Heart left ventricle (tissue), 16 donors: ENCODE measurements at regions not wholly inside any gene's neighbourhood (a gene's known extent, or its start where the extent isn't known, plus 50 kb on each side); places are given as distances from the start of the nearest gene placed in this dataset.

Experiments used
- ATAC-seq, 4 donors: fragments of 200-7000 bp; cut with Tn5 transposase; one replicate each; pipeline ENCODE4 v1.9.1; 2020 to 2022; ENCODE audit warnings: moderate library complexity in 4 of 4, mild to moderate bottlenecking in 3 of 4, moderate number of reproducible peaks in 1 of 4
- DNase-seq, 5 donors: peaks; one replicate each; pipeline ENCODE4 v3.0.0-alpha.2; 2020
- H3K27ac ChIP-seq, 12 donors: fragments of 200-600 bp; sonication (generic) in 4 of 12; one replicate each; pipeline versions ENCODE4 v1.5.0 to v1.8.0; 2016 to 2022; ENCODE audit warnings: mild to moderate bottlenecking in 2 of 12
- H3K27me3 ChIP-seq, 9 donors: fragments of 200-600 bp; sonication (generic) in 2 of 9; one replicate each; pipeline versions ENCODE4 v1.5.1 to v1.8.0; 2016 to 2022; ENCODE audit warnings: mild to moderate bottlenecking in 3 of 9
- H3K36me3 ChIP-seq, 9 donors: fragments of 200-600 bp; sonication (generic) in 2 of 9; one replicate each; pipeline versions ENCODE4 v1.5.0 to v1.8.0; 2018 to 2022; ENCODE audit warnings: mild to moderate bottlenecking in 2 of 9
- H3K4me1 ChIP-seq, 12 donors: fragments of 200-600 bp; sonication (generic) in 4 of 12; one replicate each; pipeline versions ENCODE4 v1.5.0 to v1.8.0; 2016 to 2022; ENCODE audit warnings: mild to moderate bottlenecking in 3 of 12
- H3K4me3 ChIP-seq, 12 donors: fragments of 200-600 bp; sonication (generic) in 4 of 12; one replicate each; pipeline versions ENCODE4 v1.5.0 to v1.8.0; 2017 to 2022; ENCODE audit warnings: mild to moderate bottlenecking in 9 of 12, moderate library complexity in 4 of 12
- H3K9me3 ChIP-seq, 12 donors: fragments of 200-600 bp; sonication (generic) in 4 of 12; one replicate each; pipeline versions ENCODE4 v1.5.0 to v1.8.0; 2016 to 2022; ENCODE audit warnings: mild to moderate bottlenecking in 1 of 12
- CTCF ChIP-seq, 12 donors: fragments of 200-600 bp; sonication (generic) in 4 of 12; IDR thresholded peaks; one replicate each; pipeline versions ENCODE4 v1.5.0 to v1.8.0; 2018 to 2022; ENCODE audit warnings: antibody characterized with exemption in 12 of 12, mild to moderate bottlenecking in 5 of 12
- POLR2A ChIP-seq, 2 donors: fragments of 450-650 bp; IDR thresholded peaks; one replicate each; pipeline ENCODE4 v1.6.1; 2017; ENCODE audit warnings: antibody characterized with exemption in 2 of 2, mild to moderate bottlenecking in 2 of 2, moderate library complexity in 2 of 2
- WGBS, 4 donors: extraction: QIAGEN DNeasy Blood & Tissue Kit in 2 of 4; methylation state at CpG; one replicate each; pipeline versions ENCODE4 v1.1.5 to v1.1.7; 2013 to 2018; 5-methylcytosine and 5-hydroxymethylcytosine counted together
- intact Hi-C, 10 donors: fragments of 100-400 bp; cut with DNase I; formaldehyde crosslinking; loops; one replicate each; pipeline versions ENCODE4 v1.11.1 to v1.14.2; 2022
- donor health status: ischemic (EF 13 %, LVEDD 7.1; RV severe dilation, severe dysfunction).
- donor health status: healthy with polysubstance abuse.
- donor health status: DM: no; HTN: yes; CAD: no.
- donor health status: DM: no; HTN: no; CAD: no.
- donor health status: ischemic (EF 25% LVEDD 6.9; RV normal size, moderate dysfunction).
- donor health status: ischemic (EF 25% LVEDD 5.7; RV mildly dilated, moderate dysfunction).
- donor health status: healthy.
- donor health status: DM: yes; HTN: yes; CAD: no.
- donor health status: ischemic (EF 35%, LVEDD 5.7; RV mildly dilated, moderate dysfunction).
- donor health status: nonischemic (EF 11% LVEDD 7.7; RV severe dilation, severe dysfunction).
- donor health status: DM: yes; HTN: yes; CAD: no.
- donor health status: PGD.
- donor health status: ischemic (EF 29% LVEDD 5.4; RV normal size, mild dysfunction).
- donor health status: nonischemic (EF 23%, LVEDD 6.1; RV moderate dilation, normal function).

- Histone ChIP-seq H3K27me3 (no peaks in the 10 kb centered on the region), H3K9me3 (no peaks in the 10 kb centered on the region), H3K36me3 (no peaks in the 10 kb centered on the region), H3K4me3 (no peak overlapping the region), H3K27ac (no peak overlapping the region), H3K4me1 (no peaks in the 10 kb centered on the region)
- TF ChIP-seq CTCF (IDR thresholded peaks at IDR 0.05) (no peak), POLR2A (IDR thresholded peaks at IDR 0.05) (no peak)
- intact Hi-C loops, result no loop called here
- ATAC-seq (no peak), DNase-seq (no peak)
- WGBS, 4 donors, result 87 to 95% (median 90%) methylated on average over 2 of the region's 2 CpGs
These were observed 81.4 kb downstream of the GAS1 start for GRCh38 chr9:86865952-86866351.

DNA sequence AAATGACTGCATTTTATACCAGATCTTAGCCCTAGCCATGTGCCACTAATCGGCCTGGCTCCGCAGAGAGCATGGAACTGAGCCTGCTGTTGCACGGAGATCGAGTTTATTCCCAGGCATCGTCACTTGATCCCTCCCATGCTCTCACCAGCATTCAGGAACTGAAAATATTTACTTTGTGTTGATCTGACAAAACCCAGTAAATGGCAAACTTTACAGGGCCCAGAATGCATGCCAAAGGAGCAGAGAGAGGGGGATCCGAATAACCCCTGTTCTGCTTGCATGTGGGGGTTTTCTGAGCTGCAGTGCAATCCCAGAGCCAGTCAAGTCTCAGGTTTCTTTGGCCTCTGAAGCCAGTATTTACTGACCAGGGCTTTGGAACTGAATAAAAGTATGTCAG, 87.3 kb downstream of the GAS1 start:
- TF ChIP-seq CTCF (IDR thresholded peaks at IDR 0.05), result no peak
- TF ChIP-seq POLR2A (IDR thresholded peaks at IDR 0.05), result no peak
- intact Hi-C loops, result no loop called here
- Histone ChIP-seq H3K36me3 (no peaks in the 10 kb centered on the region), H3K4me1 (no peaks in the 10 kb centered on the region), H3K27me3 (peaks cover 0 to 4% (median 0%) of the 10 kb centered on the region in 9 donors), H3K27ac (no peak overlapping the region), H3K4me3 (no peak overlapping the region), H3K9me3 (no peaks in the 10 kb centered on the region)
- ATAC-seq, result no peak
- whole genome bisulfite sequencing, 4 donors, result 86 to 91% (median 89%) methylated on average over 6 of the region's 6 CpGs
- DNase-seq, result no peak

DNA sequence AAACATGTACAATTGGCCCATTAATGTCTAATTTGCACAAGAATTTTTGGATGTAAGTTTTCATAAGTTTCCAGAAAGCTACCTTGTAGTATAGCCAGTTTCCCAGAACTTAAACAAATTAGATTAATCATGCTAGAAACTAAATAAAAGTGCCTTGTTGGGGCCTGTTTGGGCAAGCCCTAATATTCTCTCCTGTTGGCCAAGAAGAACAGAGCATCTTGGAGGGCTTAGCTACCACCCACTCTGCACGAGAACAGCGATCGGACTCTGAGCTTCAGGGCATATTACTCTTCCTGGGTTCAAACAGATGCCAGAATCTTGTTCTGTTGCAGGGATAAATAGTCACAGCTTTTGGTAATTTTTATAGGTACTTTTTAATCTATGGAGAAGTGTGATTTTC, 88.2 kb downstream of the GAS1 start:
- H3K27me3 ChIP-seq, result peaks cover 0 to 4% (median 0%) of the 10 kb centered on the region in 9 donors
- no peak overlapping the region for H3K27ac ChIP-seq
- H3K36me3 ChIP-seq, result no peaks in the 10 kb centered on the region
- 88 to 97% (median 96%) methylated on average over 3 of the region's 3 CpGs for WGBS, 4 donors
- ATAC-seq (no peak), DNase-seq (no peak)
- no peaks in the 10 kb centered on the region for H3K9me3 ChIP-seq
- intact Hi-C loops, result no loop called here
- no peak for TF ChIP-seq CTCF (IDR thresholded peaks at IDR 0.05)
- TF ChIP-seq POLR2A (IDR thresholded peaks at IDR 0.05), result no peak
- H3K4me1 ChIP-seq, result no peaks in the 10 kb centered on the region
- H3K4me3 ChIP-seq, result no peak overlapping the region

DNA sequence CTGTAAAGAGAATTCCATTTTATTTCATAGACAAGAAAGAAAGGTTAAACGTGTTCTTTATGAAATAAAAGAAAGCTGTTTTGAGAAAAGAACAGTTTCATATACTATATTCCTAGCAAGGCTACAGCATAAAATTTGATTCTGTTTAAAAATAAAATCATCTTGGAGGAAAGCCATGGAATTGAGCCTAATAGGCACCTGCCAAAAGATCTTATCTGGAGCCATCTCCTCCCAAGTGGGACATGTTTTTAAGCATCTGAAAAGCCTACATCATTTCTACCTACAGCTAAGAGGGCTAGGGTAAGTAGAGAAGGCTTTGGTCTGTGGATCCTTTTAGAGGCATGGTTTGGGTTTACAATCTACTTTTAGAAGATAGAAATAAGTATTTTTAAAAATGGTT, 89.3 kb downstream of the GAS1 start:
- intact Hi-C loops, result no loop called here
- TF ChIP-seq CTCF (IDR thresholded peaks at IDR 0.05) (no peak), POLR2A (IDR thresholded peaks at IDR 0.05) (no peak)
- H3K9me3 ChIP-seq, result no peaks in the 10 kb centered on the region
- DNase-seq, result no peak
- WGBS, 4 donors, result 44 to 59% (median 54%) methylated on average over 1 of the region's 1 CpG
- H3K27ac ChIP-seq, result no peak overlapping the region
- H3K4me1 ChIP-seq, result no peaks in the 10 kb centered on the region
- H3K4me3 ChIP-seq, result no peak overlapping the region
- H3K36me3 ChIP-seq, result no peaks in the 10 kb centered on the region
- peaks cover 0 to 4% (median 0%) of the 10 kb centered on the region in 9 donors for H3K27me3 ChIP-seq
- no peak for ATAC-seq
